ENCODE measurements at regions not wholly inside any gene's neighbourhood (a gene's known extent, or its start where the extent isn't known, plus 50 kb on each side); places are given as distances from the start of the nearest gene placed in this dataset.

DNA sequence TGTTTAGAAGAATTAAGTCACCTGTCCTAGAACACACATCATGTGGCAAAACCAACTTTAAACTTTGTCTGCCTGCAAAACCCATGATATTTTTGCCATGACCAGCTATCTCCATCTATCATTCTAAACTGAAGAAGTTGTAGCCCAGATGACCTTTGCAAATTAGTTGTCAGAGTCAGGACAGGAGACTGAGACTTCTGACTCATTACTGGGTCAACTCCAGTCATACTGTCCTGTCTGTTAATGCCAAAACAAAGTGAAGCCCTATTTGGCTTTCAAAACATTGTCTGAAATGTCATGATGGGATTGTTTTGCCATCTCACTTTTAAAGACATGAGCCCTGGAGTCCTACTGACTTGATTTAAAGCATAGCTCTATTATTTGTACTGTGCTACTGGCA lies 365.7 kb upstream of the CPEB2 start:
- DNase-seq (ENCODE audit: low read depth in 4 of 4, low spot score in 2 of 4) = no peak

DNA sequence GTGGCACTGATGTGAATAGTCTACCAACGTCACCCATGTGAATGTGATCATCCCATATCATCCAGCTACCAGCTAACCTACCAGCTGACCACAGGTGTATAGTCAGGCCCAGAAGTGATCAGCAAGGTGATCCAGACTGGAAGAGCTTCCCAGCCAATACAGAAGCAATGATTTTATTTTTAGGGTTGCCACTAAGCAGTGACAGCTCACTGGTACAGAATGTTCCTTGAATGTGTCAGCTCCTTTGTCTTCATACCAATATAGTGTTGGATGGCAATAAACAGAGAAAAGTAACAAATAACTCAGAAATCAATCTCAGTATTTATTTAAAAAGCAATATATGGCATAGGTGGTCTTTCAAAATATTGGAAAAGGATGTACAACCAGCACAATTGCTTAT lies 361.8 kb upstream of the CPEB2 start:
- no peak for DNase-seq (ENCODE audit: low read depth in 4 of 4, low spot score in 2 of 4)

DNA sequence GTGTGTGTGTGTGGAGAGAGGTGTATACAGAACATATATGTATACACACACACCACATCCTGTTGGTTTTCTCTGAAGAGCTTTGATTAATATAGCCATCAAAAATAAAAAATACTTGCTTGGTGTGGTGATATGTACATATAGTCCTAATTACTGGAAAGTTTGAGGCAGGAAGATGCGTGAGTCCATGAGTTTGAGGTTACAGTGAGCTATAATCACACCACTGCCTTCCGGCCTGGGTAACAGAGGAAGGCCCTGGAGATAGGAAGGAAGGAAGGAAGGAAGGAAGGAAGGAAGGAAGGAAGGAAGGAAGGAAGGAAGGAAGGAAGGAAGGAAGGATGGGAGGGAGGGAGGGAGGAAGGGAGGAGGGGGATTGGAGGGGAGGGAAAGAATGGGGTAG lies 360.4 kb upstream of the CPEB2 start:
- DNase-seq (ENCODE audit: low read depth in 4 of 4, low spot score in 2 of 4) = no peak

DNA sequence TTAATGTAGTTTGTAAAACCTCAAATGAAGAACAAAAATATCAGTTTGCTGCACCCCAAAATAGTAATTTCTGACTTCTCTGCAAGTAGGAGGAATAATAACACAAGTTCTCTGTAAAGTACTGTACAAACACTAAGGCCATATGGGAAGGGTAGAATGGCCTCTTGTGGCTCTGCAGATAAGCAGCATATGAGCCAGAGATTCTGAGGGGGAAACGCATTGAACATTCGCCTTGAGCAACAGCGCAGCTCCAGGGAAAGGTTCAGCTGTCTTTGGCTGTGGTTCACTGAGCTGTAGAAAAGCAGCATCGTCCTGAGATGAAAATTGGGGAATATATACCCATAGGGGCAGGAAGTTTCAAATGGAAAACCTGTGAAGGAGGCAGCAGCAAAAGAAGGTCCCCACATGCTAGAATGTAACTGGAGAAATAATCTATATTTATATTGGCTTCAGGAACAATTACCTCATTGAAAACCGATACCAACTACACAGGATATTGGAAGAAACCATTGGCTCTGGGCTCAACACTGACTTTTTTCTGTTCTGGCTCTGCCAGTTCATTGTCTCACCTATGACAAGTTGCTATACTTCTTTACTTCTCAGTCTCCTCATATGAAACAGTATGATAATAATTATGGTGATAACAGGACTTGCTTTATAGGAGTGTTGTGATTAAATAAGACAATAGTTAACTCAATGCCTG lies 357.6 kb upstream of the CPEB2 start:
- DNase-seq (ENCODE audit: low read depth in 4 of 4, low spot score in 2 of 4) = no peak

DNA sequence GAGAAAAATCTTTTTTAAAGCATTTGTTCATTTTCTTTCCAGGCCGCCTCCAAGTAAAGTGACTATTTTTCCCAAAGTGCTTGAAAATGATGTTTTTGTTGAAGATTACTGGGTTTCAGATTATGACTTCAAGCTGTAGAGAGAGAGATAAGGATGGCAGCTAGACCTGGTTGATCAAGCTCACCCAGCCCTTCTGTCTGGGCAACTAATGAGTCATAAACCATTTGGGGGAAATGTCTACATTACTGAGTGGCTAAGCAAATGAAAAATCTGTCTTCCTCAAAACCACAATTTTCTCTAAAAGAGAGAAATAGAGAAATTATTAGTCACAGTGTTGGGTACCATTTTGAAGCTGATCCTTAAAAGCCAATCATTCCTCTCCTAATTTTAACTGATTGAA lies 355.4 kb upstream of the CPEB2 start:
- no peak for DNase-seq (ENCODE audit: low read depth in 4 of 4, low spot score in 2 of 4)

DNA sequence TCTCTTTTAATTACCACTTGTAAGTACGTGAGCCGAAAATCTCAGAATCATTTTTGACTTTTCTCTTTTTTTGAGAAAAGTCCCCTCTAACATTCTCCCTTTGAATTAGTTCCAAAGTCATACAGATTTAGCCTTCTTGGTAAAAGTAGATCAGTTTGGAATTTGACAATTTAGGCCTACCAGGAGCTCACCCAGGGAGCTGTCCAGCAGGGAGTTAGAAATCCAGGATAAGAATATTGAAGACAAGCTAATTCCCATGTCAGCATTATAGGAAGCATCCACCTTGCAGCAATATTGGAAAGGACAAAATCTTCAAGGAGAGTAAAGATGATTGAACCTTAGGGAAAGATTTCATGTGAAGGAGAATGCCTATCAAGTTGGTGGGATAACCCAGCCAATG lies 352.2 kb upstream of the CPEB2 start:
- no peak for DNase-seq (ENCODE audit: low read depth in 4 of 4, low spot score in 2 of 4)

DNA sequence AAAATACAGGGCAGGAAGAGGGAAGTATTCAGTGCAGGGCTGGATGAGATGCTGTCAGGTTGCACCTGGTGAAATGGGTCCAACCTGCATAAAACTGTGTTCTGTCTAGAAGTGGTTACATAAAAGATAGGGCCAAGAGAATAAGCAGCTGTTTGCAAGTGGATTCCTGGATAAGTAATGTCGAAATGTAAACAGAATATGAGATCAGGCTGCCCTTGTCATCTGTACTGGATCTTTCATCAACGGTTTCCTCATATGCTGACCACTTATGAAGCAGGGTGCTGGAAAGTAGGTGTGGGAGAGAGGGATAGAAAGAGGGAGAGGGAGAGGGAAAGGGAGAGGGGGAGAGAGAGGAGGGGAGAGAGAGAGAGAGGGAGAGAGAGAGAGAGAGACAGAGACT lies 349.8 kb upstream of the CPEB2 start:
- DNase-seq (ENCODE audit: low read depth in 4 of 4, low spot score in 2 of 4) = no peak

DNA sequence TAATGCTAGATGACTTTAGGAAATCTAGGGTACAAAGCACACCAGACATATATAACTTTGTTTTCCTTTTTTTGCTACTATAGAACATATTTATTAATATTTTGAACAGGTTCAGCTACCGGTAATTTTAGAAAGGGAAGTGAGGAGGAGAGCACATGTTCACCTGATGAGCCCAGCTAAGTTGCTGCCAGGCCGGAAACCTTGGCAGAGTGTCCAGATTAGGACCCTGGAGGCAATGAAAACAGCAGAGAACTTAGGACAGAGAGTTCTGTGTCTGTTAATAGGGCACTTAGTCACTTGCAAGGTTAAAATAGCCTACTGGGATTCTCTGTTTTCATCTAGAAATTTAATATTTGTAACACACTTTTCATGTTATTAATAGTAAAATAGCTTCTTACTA lies 348.9 kb upstream of the CPEB2 start:
- no peak for DNase-seq (ENCODE audit: low read depth in 4 of 4, low spot score in 2 of 4)

DNA sequence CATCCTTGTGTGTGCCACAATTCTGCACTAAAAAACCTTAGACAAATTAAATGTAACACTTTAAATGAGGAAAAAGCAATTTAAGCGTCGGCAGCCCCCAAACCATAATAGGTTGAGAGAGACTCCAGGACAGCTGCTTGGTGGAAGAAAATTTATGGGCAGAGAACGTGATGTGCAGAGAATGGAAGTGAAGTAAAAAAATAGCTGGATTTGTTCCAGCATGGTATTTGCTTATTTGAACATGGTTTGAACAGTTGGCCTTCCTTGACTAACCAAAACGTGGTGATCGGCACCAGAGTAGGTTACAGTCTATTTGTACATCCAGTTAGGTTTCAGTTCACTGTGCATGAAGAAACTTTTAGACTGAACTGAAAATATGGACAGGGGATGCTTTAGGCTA lies 343.0 kb upstream of the CPEB2 start:
- no peak for DNase-seq (ENCODE audit: low read depth in 4 of 4, low spot score in 2 of 4)

DNA sequence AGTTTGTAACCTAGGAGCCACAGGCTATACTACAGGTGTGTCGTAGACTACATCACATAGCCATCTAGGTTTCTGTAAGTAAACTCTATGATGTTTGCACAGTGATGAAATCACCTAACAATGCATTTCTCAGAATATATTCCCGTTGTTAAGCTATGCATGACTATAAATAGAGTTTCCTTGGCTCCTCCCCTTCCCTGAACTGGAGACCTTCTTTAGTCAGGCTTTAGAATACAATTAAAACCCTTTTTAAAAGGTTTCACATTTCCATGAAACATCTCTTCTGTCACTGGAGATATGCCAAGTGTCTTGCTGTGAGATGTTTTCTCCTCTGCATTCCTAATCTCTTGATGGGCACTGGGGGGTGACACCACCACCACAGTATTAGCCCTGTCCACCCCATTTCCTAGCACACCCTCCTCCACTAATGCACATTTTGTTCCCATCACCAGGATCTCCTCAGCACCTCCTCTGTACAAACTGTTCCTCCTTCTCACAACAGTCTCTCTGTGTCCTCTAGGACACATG lies 334.6 kb upstream of the CPEB2 start:
- DNase-seq (ENCODE audit: low read depth in 4 of 4, low spot score in 2 of 4) = no peak

DNA sequence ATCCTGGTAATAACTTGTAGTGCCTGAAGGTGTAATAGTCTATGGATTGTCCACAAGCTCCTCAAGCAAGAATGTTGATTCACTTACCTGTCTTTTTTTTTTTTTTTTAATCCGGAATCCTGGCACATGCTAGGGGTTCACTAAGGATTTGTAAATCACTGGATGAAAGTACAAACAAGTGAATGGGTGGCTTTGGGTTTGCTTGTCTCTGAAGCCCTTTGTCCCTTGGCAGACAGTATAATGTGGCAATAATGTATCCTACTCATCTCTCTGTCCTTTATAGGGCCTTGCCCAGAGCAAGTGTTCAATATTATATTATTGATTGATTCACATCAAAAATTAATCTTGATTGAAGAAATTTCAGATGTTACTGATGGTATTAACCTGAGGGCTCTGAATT lies 334.0 kb upstream of the CPEB2 start:
- DNase-seq (ENCODE audit: low read depth in 4 of 4, low spot score in 2 of 4) = no peak

DNA sequence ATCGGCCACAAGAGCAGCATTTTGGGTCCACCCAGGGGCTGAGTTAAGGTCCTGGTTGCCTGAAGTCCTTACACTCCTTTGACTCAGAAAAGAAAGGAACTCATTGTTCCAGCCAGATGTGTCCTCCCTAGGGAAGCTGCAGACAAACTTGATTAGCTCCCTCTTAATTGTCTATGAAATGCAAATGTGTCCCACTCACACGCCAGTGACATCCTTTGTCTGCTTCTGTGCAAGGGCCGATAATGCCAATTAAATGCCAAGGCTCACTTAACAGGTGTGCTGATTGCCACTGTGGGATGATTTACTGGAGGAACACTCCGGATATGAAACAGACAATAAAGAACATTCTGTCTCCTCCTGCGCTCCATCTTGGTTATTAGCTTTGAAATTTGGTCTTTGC lies 332.9 kb upstream of the CPEB2 start:
- no peak for DNase-seq (ENCODE audit: low read depth in 4 of 4, low spot score in 2 of 4)

DNA sequence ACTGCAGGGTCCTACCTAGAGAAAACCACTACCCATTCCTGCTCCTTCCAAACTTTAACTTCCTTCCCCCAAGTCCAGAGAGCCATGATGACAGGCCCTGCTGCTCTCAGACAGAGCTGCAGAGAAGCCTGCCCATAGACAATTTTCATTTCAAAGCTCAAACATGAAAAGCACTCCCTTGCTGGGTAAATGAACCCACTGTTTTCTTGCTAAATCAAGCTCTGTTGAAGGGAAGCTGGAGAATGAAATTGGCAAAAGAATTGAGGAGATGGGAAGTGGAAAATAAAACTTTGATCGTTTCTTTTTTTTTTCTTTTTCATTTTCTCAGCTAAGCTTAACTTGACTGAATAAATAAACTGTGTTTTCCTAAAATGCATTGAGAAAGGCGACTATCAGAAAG lies 331.1 kb upstream of the CPEB2 start:
- no peak for DNase-seq (ENCODE audit: low read depth in 4 of 4, low spot score in 2 of 4)

DNA sequence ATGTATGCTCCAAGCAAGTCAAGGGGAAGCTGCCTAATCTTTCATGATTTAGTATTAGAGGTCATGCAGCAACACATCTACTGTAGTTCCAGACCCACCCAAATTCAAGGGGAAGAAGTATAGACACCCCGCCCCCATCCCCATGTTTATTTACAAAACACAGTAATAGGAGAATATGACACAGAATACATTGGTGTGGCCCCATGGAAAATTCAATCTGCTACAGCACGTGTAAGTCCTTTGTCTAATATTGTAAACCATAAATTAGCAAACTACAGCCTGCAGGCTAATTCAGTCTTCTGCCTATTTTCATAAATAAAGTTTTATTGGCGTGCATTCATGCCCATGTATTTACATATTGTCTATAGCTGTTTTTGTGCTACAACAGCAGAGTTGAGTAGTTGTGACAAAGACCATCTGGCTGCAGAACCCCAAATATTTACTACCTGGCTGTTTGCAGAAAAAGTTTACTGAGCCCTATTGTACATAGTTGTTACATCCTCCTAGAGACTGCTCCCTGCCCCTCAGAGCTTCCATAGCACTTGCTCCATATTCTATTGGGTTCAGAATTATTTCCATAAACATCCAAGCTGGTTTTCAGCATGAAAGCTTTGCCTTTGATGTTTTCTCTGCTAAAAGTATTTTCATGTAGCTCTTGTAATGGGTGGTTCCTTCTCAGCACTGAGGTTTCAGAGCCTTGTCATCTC lies 326.8 kb upstream of the CPEB2 start:
- no peak for DNase-seq (ENCODE audit: low read depth in 4 of 4, low spot score in 2 of 4)

DNA sequence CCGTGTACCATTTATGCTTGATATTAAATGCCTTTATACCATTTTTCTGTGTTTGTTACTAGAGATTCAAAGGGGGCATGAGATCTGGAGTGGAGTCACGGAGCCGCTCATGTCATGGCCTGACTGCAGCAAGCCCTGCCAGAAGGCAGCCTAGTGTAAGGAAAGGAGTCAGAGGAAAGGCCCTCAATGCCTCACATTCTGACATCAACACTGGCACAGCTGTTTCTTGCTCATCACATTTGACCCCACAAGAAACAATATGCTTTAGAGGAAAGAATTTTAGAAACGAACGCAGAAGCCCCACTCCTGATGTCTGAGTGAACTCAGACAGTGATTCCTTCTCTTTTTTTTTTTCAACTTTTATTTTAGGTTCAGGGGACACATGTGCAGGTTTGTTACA lies 322.4 kb upstream of the CPEB2 start:
- DNase-seq (ENCODE audit: low read depth in 4 of 4, low spot score in 2 of 4) = no peak

DNA sequence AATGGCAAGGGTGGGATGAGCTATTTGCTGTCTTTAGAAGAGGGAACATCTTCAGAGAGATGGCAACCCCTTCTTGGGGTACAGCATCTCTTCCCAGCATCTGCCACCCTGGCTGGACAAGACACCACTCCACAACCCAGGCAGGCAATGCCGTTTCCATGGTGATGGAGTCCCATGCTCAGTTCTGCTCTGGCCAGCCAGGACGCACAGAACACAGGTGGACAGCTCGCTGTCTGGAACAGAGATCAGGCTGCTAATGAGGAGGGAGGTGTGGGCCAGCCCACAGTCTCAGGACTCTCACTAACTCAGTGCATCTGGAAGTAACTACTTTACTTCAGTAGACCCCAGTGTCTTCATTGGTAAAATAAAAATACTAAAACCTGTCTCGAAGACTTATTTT lies 321.0 kb upstream of the CPEB2 start:
- DNase-seq (ENCODE audit: low read depth in 4 of 4, low spot score in 2 of 4) = no peak

DNA sequence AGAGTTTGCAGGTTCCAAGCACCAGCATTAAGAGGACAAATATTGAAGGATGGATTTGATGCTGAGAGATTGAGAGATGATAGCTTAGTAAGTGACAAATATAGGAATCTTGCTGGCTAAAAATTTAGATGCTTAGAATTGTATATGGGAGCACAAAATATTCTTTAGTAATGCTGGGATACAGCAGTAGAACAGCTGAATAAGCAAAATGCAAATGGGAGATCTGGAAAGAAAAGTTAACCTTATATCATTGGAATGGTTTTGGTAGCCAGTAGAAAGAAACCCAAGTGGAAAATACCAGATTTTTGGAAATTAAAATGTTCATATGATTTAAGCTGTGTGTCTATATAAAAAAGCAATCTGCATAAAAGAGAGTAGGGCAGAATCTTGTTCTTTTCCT lies 308.6 kb upstream of the CPEB2 start:
- no peak for DNase-seq (ENCODE audit: low read depth in 4 of 4, low spot score in 2 of 4)

DNA sequence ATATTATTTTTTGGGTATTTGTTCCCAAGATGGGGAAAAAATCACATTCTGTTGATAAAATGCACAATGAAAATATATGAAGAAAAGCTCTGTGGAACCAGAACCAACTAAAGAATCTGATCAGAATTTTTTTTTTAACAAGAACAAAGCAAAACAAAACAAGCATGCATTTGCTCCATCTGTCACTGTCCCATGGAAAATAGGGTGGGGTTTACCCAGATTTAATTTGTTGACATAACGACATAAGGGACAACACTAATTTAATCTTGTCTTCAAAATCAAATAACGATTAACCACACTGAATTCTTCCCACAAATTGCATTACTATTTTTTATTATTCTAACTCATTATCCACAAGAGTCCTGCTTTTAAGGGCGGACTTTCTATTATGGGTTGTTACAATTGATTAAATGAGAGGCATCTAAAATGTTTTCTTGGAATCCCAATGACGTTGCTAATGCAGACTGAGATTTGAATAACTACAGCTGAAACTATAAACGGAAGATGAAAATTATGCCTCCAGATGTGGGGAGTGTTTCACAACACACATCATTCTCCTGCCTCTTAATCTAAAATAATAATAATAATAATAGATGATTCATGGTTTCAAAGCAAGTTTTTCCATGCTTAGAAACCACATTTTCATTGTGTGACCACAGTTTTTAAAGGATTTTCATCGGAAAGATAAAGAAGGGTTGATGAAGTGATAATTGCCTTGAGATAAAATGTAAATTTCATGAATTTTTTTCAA lies 307.0 kb upstream of the CPEB2 start:
- no peak for DNase-seq (ENCODE audit: low read depth in 4 of 4, low spot score in 2 of 4)

DNA sequence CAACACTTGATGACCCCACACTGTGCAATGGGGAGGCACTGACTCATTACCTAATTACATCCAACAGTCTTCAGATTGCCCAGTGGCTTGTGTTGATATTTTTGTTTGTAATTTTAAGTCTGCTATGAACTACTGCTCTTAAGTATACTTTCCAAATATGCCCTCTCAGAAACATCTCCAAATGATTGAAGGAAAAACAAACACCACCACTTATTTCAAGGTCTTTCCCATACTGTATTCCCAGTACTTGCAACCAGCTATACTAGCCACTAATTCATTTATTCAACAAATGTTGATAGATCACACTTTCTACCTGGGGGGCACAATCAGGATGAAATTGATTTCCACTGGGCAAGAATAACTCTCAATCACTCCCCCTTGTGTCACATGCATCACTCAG lies 302.2 kb upstream of the CPEB2 start:
- DNase-seq (ENCODE audit: low read depth in 4 of 4, low spot score in 2 of 4) = no peak

DNA sequence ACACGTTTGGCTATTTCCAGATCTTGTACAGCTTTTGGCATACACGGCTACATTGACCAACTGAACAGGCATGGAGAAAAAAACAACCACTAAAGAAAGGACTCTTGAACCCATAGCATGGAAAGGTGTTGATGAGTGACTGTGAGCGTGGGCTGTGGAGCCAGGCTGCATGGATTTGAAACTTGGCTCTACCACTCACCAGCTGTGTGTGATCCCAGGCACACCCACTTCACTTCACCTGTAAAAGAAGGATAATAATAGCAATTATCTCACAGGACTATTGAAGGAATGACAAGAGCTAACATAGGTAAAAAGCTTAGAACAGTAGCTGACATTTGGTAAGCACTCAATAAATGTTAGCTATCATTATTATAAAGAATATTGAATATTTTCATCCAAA lies 301.7 kb upstream of the CPEB2 start:
- no peak for DNase-seq (ENCODE audit: low read depth in 4 of 4, low spot score in 2 of 4)

DNA sequence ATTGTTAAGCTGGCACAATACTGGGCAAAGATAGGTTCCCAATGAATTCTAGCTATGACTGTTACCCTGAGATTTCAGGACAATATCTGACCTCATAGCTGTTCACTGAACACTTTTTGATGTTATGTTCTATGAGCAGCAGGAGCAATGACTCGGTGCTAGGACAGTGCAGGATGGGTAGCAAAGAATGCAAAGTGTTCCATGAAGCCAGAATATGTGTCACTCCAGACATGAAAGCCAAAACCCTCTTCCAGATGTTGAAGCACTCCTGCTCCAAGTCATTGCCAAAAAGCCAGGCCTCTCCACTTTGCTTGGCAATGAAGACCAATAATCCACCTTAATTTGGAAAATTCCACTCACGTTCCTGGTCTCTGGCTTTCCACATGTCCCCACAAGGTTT lies 300.9 kb upstream of the CPEB2 start:
- DNase-seq (ENCODE audit: low read depth in 4 of 4, low spot score in 2 of 4) = no peak

DNA sequence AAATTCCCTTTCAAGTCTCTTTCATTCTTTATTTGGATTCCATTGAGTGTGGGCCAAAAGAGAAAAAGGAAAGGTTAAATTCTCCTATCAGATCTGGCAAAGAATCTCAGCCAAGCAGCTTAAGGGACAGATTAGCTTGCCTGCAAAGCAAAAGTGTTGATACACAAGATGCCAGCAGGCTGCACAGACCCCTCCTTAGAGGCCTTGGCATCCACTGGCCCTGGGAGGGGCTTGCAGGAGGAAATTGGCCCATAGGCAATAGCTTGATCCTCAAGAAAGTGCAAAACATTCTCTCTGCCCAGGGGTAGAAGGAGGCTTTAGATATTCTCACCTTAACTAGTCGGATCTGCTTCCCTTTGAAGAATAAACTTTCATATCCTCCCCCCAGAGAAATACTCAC lies 300.4 kb upstream of the CPEB2 start:
- DNase-seq (ENCODE audit: low read depth in 4 of 4, low spot score in 2 of 4) = no peak

Data from left renal cortex interstitium (tissue), 4 donors.